ENCODE measurements at regions not wholly inside any gene's neighbourhood (a gene's known extent, or its start where the extent isn't known, plus 50 kb on each side); places are given as distances from the start of the nearest gene placed in this dataset.

- FAIRE-seq (no peak), DNase-seq (ENCODE audit: low read depth) (no peak)
- Histone ChIP-seq H3K4me3 (ENCODE audit: low read depth, low read length) (no peak overlapping the region), H3K36me3 (ENCODE audit: control insufficient read depth, insufficient read depth, low read length) (no peaks in the 10 kb centered on the region), H3K27me3 (ENCODE audit: control insufficient read depth, insufficient read depth, low read length) (no peaks in the 10 kb centered on the region)
- no peak for TF ChIP-seq CTCF (IDR thresholded peaks at IDR 0.05; ENCODE audit: insufficient read depth, low read length, severe bottlenecking)
Measured at GRCh38 chr4:128394778-128395177, 107.2 kb upstream of the PGRMC2 start.

DNA sequence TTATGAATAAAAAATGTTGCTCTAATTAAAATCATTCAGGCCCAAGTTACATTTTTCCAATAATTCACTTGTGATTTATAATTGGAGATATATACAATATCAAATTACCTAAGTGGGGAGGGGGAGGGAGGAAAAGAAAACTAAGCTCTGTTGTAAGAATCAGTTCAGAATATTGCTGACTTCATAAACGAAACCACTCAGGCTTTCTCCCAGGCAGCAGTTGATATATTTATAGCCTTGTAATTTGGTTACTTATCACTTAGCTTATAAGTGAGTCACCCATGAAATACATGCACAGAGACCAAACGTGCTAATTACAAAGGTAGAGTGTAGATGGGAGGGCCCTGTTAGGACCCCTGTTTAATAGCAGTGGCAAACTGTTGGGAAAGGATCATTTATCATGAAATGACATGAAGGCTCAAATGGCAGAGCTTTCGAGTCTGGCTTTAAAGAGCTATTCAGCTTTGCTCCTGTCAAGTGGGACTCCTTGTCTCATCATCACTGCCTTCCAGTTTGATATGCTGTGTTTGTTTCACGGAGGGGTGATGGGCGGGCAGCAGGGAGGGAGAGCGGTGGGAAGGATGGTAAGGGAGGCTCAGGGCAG, 105.6 kb upstream of the PGRMC2 start:
- DNase-seq (ENCODE audit: low read depth) (peak; percentile 22), FAIRE-seq (no peak)
- no peaks in the 10 kb centered on the region for H3K27me3 ChIP-seq (ENCODE audit: control insufficient read depth, insufficient read depth, low read length)
- no peak overlapping the region for H3K4me3 ChIP-seq (ENCODE audit: low read depth, low read length)
- H3K36me3 ChIP-seq (ENCODE audit: control insufficient read depth, insufficient read depth, low read length), result no peaks in the 10 kb centered on the region
- TF ChIP-seq CTCF (IDR thresholded peaks at IDR 0.05; ENCODE audit: insufficient read depth, low read length, severe bottlenecking), result no peak

- no peak for FAIRE-seq
Measured at GRCh38 chr4:128390475-128390996, 102.9 kb upstream of the PGRMC2 start.

DNA sequence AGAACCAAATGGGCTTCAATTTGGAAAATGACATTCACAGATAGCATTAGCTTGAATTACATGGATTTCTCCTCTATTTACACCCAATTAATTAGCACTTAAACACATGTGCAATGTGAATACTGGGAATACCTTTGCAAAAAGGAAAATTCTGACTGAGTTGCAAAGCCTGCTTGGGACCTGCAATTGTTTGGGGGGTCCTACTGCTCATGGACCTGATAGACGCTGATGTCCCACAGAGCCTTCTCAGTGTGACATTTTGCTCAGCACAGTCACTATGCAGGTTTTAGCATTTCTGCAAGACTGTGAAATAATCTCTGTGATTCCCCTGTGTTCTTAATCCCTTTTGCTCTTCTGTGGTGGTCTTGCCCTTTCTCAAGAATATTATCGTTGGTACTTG, 101.2 kb upstream of the PGRMC2 start:
- no peak for TF ChIP-seq CTCF (IDR thresholded peaks at IDR 0.05; ENCODE audit: insufficient read depth, low read length, severe bottlenecking)
- no peak for FAIRE-seq

More at GRCh38 chr4:128390475-128390996, 102.9 kb upstream of the PGRMC2 start:
- TF ChIP-seq CTCF (IDR thresholded peaks at IDR 0.05; ENCODE audit: insufficient read depth, low read length, severe bottlenecking), result no peak
- Histone ChIP-seq H3K4me3 (ENCODE audit: low read depth, low read length) (no peak overlapping the region), H3K36me3 (ENCODE audit: control insufficient read depth, insufficient read depth, low read length) (no peaks in the 10 kb centered on the region), H3K27me3 (ENCODE audit: control insufficient read depth, insufficient read depth, low read length) (no peaks in the 10 kb centered on the region)
- DNase-seq (ENCODE audit: low read depth), result no peak

DNA sequence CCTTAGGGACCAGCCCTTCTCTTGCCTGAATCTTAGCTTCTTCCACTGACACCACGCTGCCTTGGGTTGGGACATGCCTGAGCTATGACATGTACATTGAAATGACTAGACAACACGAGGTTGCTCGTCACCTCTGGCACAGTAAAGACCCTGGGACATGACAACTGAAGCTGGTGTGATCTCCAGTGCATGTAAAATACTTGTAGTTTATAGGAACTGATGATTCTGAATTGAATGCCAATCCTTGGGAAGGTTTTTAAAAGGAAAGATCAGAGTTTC, 100.7 kb upstream of the PGRMC2 start:
- Histone ChIP-seq H3K27me3 (ENCODE audit: control insufficient read depth, insufficient read depth, low read length) (no peaks in the 10 kb centered on the region), H3K4me3 (ENCODE audit: low read depth, low read length) (no peak overlapping the region), H3K36me3 (ENCODE audit: control insufficient read depth, insufficient read depth, low read length) (no peaks in the 10 kb centered on the region)
- no peak for DNase-seq (ENCODE audit: low read depth)
- no peak for FAIRE-seq
- no peak for TF ChIP-seq CTCF (IDR thresholded peaks at IDR 0.05; ENCODE audit: insufficient read depth, low read length, severe bottlenecking)

More for the DNA sequence above, 101.2 kb upstream of the PGRMC2 start:
- no peaks in the 10 kb centered on the region for H3K36me3 ChIP-seq (ENCODE audit: control insufficient read depth, insufficient read depth, low read length)
- H3K27me3 ChIP-seq (ENCODE audit: control insufficient read depth, insufficient read depth, low read length), result no peaks in the 10 kb centered on the region
- no peak overlapping the region for H3K4me3 ChIP-seq (ENCODE audit: low read depth, low read length)
- no peak for DNase-seq (ENCODE audit: low read depth)

All from bronchial epithelial cell (primary cell).